Spleen (tissue), 7 donors: ENCODE measurements at regions not wholly inside any gene's neighbourhood (a gene's known extent, or its start where the extent isn't known, plus 50 kb on each side); places are given as distances from the start of the nearest gene placed in this dataset.

Source experiments
- POLR2A ChIP-seq, 3 donors: fragments of 450-650 bp; IDR thresholded peaks; one replicate each; pipeline ENCODE4 v1.5.1; 2017; ENCODE audit warnings: antibody characterized with exemption in 3 of 3, mild to moderate bottlenecking in 1 of 3
- TF ChIP-seq, protein P1 (sequence below), 11 experiments: fragments of 200-600 bp in 7 of 11; fragments of 450-650 bp in 4 of 11; sonication (generic) in 4 of 11; IDR thresholded peaks in 8 of 11; conservative IDR thresholded peaks in 3 of 11; 1 replicate in 7 of 11; 2 replicates in 4 of 11; pipeline versions ENCODE4 v1.4.0 to v1.8.0; 2016 to 2021; ENCODE audit warnings: antibody characterized with exemption in 11 of 11, inconsistent platforms in 4 of 11, mild to moderate bottlenecking in 1 of 11
- donor health status: DM: no; HTN: no; CAD: no; lungs with moderate emphysema.
- donor health status: DM: no; HTN: no; CAD: no.
- donor health status: DM: no; HTN: no; CAD: no.

DNA sequence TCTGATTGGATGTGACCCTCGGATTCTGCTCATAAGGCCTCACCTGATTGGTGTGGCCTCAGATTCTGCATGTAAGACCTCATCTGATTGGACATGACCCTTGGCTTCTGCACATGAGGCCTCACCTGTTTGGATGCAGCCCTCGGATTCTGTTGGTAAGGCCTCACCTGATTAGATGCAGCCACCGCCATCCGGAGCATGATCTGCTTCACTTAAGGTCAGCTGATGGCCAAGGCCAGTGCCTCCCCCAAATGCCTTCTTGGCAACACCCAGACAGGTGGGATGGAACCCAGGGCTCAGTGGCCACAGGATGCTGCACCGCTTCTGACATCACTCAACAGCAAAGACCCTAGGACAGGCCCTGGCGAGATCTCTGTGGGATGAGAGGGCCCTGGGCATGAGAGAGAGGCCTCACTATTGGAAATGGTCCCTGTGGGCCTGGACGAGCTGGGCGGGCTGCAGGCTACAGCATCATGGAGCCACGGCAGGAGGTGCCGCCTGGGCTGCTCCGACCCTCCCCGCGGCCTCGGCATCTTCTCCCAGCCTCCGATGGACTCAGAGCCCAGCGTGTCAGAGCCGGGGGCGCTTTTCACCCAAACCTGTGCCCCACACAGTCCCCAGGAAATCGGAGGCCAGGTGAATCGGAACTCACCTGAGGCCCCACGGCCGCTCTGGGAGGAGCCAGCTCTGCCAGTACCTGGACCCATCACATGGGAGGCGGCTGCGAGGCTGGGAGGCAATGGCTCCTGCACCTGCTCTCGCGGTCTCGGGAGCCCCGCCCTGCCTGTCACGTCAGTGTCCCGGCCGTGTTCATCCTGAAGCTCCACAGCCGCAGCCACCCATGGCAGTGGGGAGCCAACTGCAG, 60.9 kb upstream of the ZNF469 start:
- TF ChIP-seq, protein P1, sequence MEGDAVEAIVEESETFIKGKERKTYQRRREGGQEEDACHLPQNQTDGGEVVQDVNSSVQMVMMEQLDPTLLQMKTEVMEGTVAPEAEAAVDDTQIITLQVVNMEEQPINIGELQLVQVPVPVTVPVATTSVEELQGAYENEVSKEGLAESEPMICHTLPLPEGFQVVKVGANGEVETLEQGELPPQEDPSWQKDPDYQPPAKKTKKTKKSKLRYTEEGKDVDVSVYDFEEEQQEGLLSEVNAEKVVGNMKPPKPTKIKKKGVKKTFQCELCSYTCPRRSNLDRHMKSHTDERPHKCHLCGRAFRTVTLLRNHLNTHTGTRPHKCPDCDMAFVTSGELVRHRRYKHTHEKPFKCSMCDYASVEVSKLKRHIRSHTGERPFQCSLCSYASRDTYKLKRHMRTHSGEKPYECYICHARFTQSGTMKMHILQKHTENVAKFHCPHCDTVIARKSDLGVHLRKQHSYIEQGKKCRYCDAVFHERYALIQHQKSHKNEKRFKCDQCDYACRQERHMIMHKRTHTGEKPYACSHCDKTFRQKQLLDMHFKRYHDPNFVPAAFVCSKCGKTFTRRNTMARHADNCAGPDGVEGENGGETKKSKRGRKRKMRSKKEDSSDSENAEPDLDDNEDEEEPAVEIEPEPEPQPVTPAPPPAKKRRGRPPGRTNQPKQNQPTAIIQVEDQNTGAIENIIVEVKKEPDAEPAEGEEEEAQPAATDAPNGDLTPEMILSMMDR (IDR thresholded peaks at IDR 0.05 in 8 of 11, conservative IDR thresholded peaks at IDR 0.05 in 3 of 11) = no peak
- no peak for TF ChIP-seq POLR2A (IDR thresholded peaks at IDR 0.05)
